HG02588 (cell line): ENCODE measurements at regions not wholly inside any gene's neighbourhood (a gene's known extent, or its start where the extent isn't known, plus 50 kb on each side); places are given as distances from the start of the nearest gene placed in this dataset.
"Not testable (repeated sequence)": the region's sequence is repeated elsewhere in the genome, so short reads cannot be mapped to it uniquely, and the experiment has no call there.

Experiments
- ATAC-seq: cut with Tn5 transposase; IDR thresholded peaks from one replicate; pipeline ENCODE4 v1.9.1; 2021; ENCODE audit warnings: mild to moderate bottlenecking, moderate library complexity; ENCODE audit not compliant: unreplicated experiment

GRCh38 chr7:82701949-82702348 lies 258.4 kb upstream of the CACNA2D1 start:
- no peak for ATAC-seq

GRCh38 chr7:82700741-82701140 lies 257.2 kb upstream of the CACNA2D1 start:
- ATAC-seq: no peak

GRCh38 chr7:82699773-82700186 lies 256.2 kb upstream of the CACNA2D1 start:
- no peak for ATAC-seq

- no peak for ATAC-seq
Observed at GRCh38 chr7:82697897-82698296, 254.3 kb upstream of the CACNA2D1 start.

GRCh38 chr7:82696631-82697030 lies 253.1 kb upstream of the CACNA2D1 start:
- no peak for ATAC-seq

- ATAC-seq: no peak
Observed at GRCh38 chr7:82694022-82694421, 250.4 kb upstream of the CACNA2D1 start.

- ATAC-seq: no peak
Observed at GRCh38 chr7:82690929-82691328, 247.4 kb upstream of the CACNA2D1 start.

GRCh38 chr7:82685214-82685613 lies 241.6 kb upstream of the CACNA2D1 start:
- no peak for ATAC-seq

GRCh38 chr7:82678716-82679115 lies 235.1 kb upstream of the CACNA2D1 start:
- no peak for ATAC-seq

- ATAC-seq: no peak
Observed at GRCh38 chr7:82678259-82678658, 234.7 kb upstream of the CACNA2D1 start.

GRCh38 chr7:82677493-82677892 lies 233.9 kb upstream of the CACNA2D1 start:
- ATAC-seq: no peak

GRCh38 chr7:82676777-82677463 lies 233.3 kb upstream of the CACNA2D1 start:
- no peak for ATAC-seq

- ATAC-seq: no peak
Observed at GRCh38 chr7:82675396-82675795, 231.8 kb upstream of the CACNA2D1 start.

GRCh38 chr7:82674268-82674667 lies 230.7 kb upstream of the CACNA2D1 start:
- no peak for ATAC-seq

GRCh38 chr7:82672078-82672477 lies 228.5 kb upstream of the CACNA2D1 start:
- no peak for ATAC-seq

GRCh38 chr7:82669141-82669540 lies 225.6 kb upstream of the CACNA2D1 start:
- no peak for ATAC-seq

- no peak for ATAC-seq
Observed at GRCh38 chr7:82668676-82669075, 225.1 kb upstream of the CACNA2D1 start.

GRCh38 chr7:82665966-82666507 lies 222.5 kb upstream of the CACNA2D1 start:
- no peak for ATAC-seq

- ATAC-seq: no peak
Observed at GRCh38 chr7:82655965-82656364, 212.4 kb upstream of the CACNA2D1 start.

- not testable (repeated sequence) for ATAC-seq
Observed at GRCh38 chr7:82650095-82650494, 206.5 kb upstream of the CACNA2D1 start.

GRCh38 chr7:82633592-82633991 lies 190.0 kb upstream of the CACNA2D1 start:
- no peak for ATAC-seq

- ATAC-seq: no peak
Observed at GRCh38 chr7:82631998-82632397, 188.4 kb upstream of the CACNA2D1 start.

- no peak for ATAC-seq
Observed at GRCh38 chr7:82629583-82629982, 186.0 kb upstream of the CACNA2D1 start.
